K562 (cell line): ENCODE measurements at regions not wholly inside any gene's neighbourhood (a gene's known extent, or its start where the extent isn't known, plus 50 kb on each side); places are given as distances from the start of the nearest gene placed in this dataset.

Experiments used
- ATAC-seq: fragments of 200-7000 bp; cut with Tn5 transposase; 3 replicates; pipeline ENCODE4 v1.9.1; 2020; ENCODE audit warnings: moderate library complexity
- BruUV-seq: library from RNA; stranded (reverse); fragments of 400-500 nt; replicated peaks from 2 replicates; lab custom pipeline; 2021; lab: Mats Ljungman, UMichigan
- CTCF ChIA-PET: fragments of 300-600 bp; formaldehyde crosslinking; extraction: SDS; loops from one replicate; lab custom pipeline; 2021; ENCODE audit warnings: low intra/inter-chr PET ratio; lab: Yijun Ruan, JAX
- POLR2A ChIA-PET: fragments of 300-600, 350-650 bp; sonication (Branson Sonifier 250); formaldehyde crosslinking; extraction: SDS; loops from one replicate; lab custom pipeline; 2021; ENCODE audit warnings: antibody characterized with exemption, inconsistent platforms; lab: Yijun Ruan, JAX
- DNase-seq, 4 experiments: peaks; one replicate each; pipeline versions ENCODE4 v3.0.0 to v3.0.0-alpha.2; 2011 to 2018; ENCODE audit warnings: low spot score in 3 of 4, mixed read lengths in 3 of 4; ENCODE audit errors: extremely low read depth in 1 of 4
- FAIRE-seq: peaks from 2 replicates; lab custom pipeline; 2011; peaks lifted over from hg19 to GRCh38; lab: Jason Lieb, UNC
- H2AFZ ChIP-seq: 2 replicates; pipeline ENCODE4 v1.6.0; 2011; ENCODE audit warnings: low read depth, low read length, control low read depth, inconsistent platforms
- H3K27ac ChIP-seq: fragments of 200-600 bp; 3 replicates; pipeline ENCODE4 v1.8.0; 2011; ENCODE audit warnings: low read depth, mild to moderate bottlenecking, control low read depth, inconsistent platforms, low read length, moderate library complexity, mixed read lengths; ENCODE audit errors: extremely low read depth
- H3K27me3 ChIP-seq, 2 experiments: fragments of 300-600 bp in 1 of 2; 2 replicates in 1 of 2; 3 replicates in 1 of 2; pipeline versions ENCODE4 v1.6.0 to v1.8.0; 2011; ENCODE audit warnings: inconsistent platforms in 2 of 2, low read length in 2 of 2, mild to moderate bottlenecking in 1 of 2, mixed read lengths in 1 of 2, moderate library complexity in 1 of 2; ENCODE audit not compliant: control insufficient read depth in 2 of 2, insufficient read depth in 2 of 2
- H3K36me3 ChIP-seq: fragments of 300-600 bp; 3 replicates; pipeline ENCODE4 v1.8.0; 2011; ENCODE audit warnings: mild to moderate bottlenecking, low read length, inconsistent platforms; ENCODE audit not compliant: control insufficient read depth, insufficient read depth
- H3K4me1 ChIP-seq, 2 experiments: fragments of 200-600 bp in 1 of 2; replicated peaks in 1 of 2; 2 replicates in 1 of 2; 3 replicates in 1 of 2; pipeline versions ENCODE4 v1.5.1 to v1.8.0; 2011; ENCODE audit warnings: inconsistent platforms in 2 of 2, low read length in 2 of 2, mild to moderate bottlenecking in 1 of 2, mixed read lengths in 1 of 2, moderate library complexity in 1 of 2; ENCODE audit not compliant: control insufficient read depth in 2 of 2, insufficient read depth in 2 of 2
- H3K4me2 ChIP-seq: 2 replicates; pipeline ENCODE4 v1.6.1; 2011; ENCODE audit warnings: low read length, control low read depth, inconsistent platforms, mixed read lengths; ENCODE audit not compliant: insufficient read depth
- H3K4me3 ChIP-seq: fragments of 200-600 bp; sonication (generic), shearing (Covaris generic); 2 replicates; pipeline ENCODE4 v1.5.1; 2016; ENCODE audit warnings: control low read depth, inconsistent platforms
- H3K79me2 ChIP-seq: fragments of 200-600 bp; 3 replicates; pipeline ENCODE4 v1.8.0; 2011; ENCODE audit warnings: low read length, inconsistent platforms; ENCODE audit not compliant: control insufficient read depth, insufficient read depth
- H3K9ac ChIP-seq, 2 experiments: 2 replicates each; pipeline versions ENCODE4 v1.6.0 to v1.6.1; 2011; ENCODE audit warnings: low read depth in 2 of 2, low read length in 2 of 2, control low read depth in 1 of 2, inconsistent platforms in 1 of 2, mild to moderate bottlenecking in 1 of 2, mixed read lengths in 1 of 2; ENCODE audit not compliant: insufficient read depth in 1 of 2
- H3K9me1 ChIP-seq: one replicate; pipeline ENCODE4 v1.6.0; 2011; ENCODE audit warnings: inconsistent platforms, mild to moderate bottlenecking, low read length, moderate library complexity; ENCODE audit not compliant: control insufficient read depth, insufficient read depth
- H3K9me3 ChIP-seq: replicated peaks from 2 replicates; pipeline ENCODE4 v1.5.1; 2011; ENCODE audit warnings: low read depth, low read length, inconsistent platforms; ENCODE audit not compliant: control insufficient read depth, insufficient read depth
- H4K20me1 ChIP-seq: replicated peaks from 2 replicates; pipeline ENCODE4 v1.6.1; 2011; ENCODE audit warnings: low read length, inconsistent platforms, mixed read lengths; ENCODE audit not compliant: control insufficient read depth, insufficient read depth
- CXXC5 ChIP-seq: fragments of 250-450 bp; sonication (Bioruptor Pico); IDR thresholded peaks from 2 replicates; pipeline ENCODE4 v1.8.0; 2022; ENCODE audit warnings: inconsistent platforms, mild to moderate bottlenecking, moderate library complexity
- POLR2A ChIP-seq: fragments of 450-650 bp; conservative IDR thresholded peaks from 2 replicates; pipeline ENCODE4 v1.6.1; 2016
- PTRF ChIP-seq: fragments of 450-650 bp; IDR thresholded peaks from 2 replicates; pipeline ENCODE4 v1.6.1; 2016; ENCODE audit warnings: mild to moderate bottlenecking, missing genetic modification characterization, missing compliant biosample characterization
- TGIF2 ChIP-seq: sonication (generic); formaldehyde crosslinking; IDR thresholded peaks from 2 replicates; pipeline ENCODE4 v1.8.1; 2022; ENCODE audit warnings: mild to moderate bottlenecking, missing genetic modification reagents, moderate library complexity
- ZBTB8A ChIP-seq: fragments of 450-650 bp; IDR thresholded peaks from 2 replicates; pipeline ENCODE4 v1.6.1; 2018; ENCODE audit warnings: mild to moderate bottlenecking, moderate library complexity; ENCODE audit not compliant: partially characterized antibody
- ZNF655 ChIP-seq: fragments of 250-450 bp; sonication (Bioruptor Pico); IDR thresholded peaks from 2 replicates; pipeline ENCODE4 v1.5.0; 2021
- WGBS: fragments of 100-300 bp; shearing (Covaris generic); methylation state at CpG from one replicate; pipeline ENCODE4 v1.1.6; 2016; ENCODE audit warnings: low coverage, mixed read lengths; ENCODE audit not compliant: insufficient coverage; ENCODE audit errors: missing lambda C conversion rate; 5-methylcytosine and 5-hydroxymethylcytosine counted together
- in situ Hi-C: fragments of 300-500 bp; cut with MboI; formaldehyde crosslinking; loops from 4 replicates; pipeline ENCODE4 v1.15.0; 2018; ENCODE audit warnings: inconsistent platforms, mixed read lengths
- intact Hi-C: fragments of 100-400 bp; cut with micrococcal nuclease; formaldehyde crosslinking; loops from 2 replicates; pipeline ENCODE4 v1.14.2; 2022
- TF ChIP-seq, protein P1 (sequence below): fragments of 450-650 bp; IDR thresholded peaks from 2 replicates; pipeline ENCODE4 v1.6.1; 2016; ENCODE audit warnings: mild to moderate bottlenecking, moderate library complexity

GRCh38 chr18:24843123-24843522, 382.7 kb downstream of the HRH4 start:
- intact Hi-C loops: no loop called here
- Histone ChIP-seq H3K9ac (no peak overlapping the region), H2AFZ (no peak overlapping the region), H3K27me3 (no peaks in the 10 kb centered on the region), H3K79me2 (no peaks in the 10 kb centered on the region), H3K27ac (no peak overlapping the region), H3K4me2 (no peak overlapping the region), H3K9me1 (no peaks in the 10 kb centered on the region), H3K4me3 (no peak overlapping the region), H3K36me3 (no peaks in the 10 kb centered on the region), H3K4me1 (no peaks in the 10 kb centered on the region), H3K9me3 (no peaks in the 10 kb centered on the region; the same call in 1 of the 2 replicates), H4K20me1 (no peaks in the 10 kb centered on the region)
- no peak for FAIRE-seq
- BruUV-seq: no TSS peak
- TF ChIP-seq, protein P1, sequence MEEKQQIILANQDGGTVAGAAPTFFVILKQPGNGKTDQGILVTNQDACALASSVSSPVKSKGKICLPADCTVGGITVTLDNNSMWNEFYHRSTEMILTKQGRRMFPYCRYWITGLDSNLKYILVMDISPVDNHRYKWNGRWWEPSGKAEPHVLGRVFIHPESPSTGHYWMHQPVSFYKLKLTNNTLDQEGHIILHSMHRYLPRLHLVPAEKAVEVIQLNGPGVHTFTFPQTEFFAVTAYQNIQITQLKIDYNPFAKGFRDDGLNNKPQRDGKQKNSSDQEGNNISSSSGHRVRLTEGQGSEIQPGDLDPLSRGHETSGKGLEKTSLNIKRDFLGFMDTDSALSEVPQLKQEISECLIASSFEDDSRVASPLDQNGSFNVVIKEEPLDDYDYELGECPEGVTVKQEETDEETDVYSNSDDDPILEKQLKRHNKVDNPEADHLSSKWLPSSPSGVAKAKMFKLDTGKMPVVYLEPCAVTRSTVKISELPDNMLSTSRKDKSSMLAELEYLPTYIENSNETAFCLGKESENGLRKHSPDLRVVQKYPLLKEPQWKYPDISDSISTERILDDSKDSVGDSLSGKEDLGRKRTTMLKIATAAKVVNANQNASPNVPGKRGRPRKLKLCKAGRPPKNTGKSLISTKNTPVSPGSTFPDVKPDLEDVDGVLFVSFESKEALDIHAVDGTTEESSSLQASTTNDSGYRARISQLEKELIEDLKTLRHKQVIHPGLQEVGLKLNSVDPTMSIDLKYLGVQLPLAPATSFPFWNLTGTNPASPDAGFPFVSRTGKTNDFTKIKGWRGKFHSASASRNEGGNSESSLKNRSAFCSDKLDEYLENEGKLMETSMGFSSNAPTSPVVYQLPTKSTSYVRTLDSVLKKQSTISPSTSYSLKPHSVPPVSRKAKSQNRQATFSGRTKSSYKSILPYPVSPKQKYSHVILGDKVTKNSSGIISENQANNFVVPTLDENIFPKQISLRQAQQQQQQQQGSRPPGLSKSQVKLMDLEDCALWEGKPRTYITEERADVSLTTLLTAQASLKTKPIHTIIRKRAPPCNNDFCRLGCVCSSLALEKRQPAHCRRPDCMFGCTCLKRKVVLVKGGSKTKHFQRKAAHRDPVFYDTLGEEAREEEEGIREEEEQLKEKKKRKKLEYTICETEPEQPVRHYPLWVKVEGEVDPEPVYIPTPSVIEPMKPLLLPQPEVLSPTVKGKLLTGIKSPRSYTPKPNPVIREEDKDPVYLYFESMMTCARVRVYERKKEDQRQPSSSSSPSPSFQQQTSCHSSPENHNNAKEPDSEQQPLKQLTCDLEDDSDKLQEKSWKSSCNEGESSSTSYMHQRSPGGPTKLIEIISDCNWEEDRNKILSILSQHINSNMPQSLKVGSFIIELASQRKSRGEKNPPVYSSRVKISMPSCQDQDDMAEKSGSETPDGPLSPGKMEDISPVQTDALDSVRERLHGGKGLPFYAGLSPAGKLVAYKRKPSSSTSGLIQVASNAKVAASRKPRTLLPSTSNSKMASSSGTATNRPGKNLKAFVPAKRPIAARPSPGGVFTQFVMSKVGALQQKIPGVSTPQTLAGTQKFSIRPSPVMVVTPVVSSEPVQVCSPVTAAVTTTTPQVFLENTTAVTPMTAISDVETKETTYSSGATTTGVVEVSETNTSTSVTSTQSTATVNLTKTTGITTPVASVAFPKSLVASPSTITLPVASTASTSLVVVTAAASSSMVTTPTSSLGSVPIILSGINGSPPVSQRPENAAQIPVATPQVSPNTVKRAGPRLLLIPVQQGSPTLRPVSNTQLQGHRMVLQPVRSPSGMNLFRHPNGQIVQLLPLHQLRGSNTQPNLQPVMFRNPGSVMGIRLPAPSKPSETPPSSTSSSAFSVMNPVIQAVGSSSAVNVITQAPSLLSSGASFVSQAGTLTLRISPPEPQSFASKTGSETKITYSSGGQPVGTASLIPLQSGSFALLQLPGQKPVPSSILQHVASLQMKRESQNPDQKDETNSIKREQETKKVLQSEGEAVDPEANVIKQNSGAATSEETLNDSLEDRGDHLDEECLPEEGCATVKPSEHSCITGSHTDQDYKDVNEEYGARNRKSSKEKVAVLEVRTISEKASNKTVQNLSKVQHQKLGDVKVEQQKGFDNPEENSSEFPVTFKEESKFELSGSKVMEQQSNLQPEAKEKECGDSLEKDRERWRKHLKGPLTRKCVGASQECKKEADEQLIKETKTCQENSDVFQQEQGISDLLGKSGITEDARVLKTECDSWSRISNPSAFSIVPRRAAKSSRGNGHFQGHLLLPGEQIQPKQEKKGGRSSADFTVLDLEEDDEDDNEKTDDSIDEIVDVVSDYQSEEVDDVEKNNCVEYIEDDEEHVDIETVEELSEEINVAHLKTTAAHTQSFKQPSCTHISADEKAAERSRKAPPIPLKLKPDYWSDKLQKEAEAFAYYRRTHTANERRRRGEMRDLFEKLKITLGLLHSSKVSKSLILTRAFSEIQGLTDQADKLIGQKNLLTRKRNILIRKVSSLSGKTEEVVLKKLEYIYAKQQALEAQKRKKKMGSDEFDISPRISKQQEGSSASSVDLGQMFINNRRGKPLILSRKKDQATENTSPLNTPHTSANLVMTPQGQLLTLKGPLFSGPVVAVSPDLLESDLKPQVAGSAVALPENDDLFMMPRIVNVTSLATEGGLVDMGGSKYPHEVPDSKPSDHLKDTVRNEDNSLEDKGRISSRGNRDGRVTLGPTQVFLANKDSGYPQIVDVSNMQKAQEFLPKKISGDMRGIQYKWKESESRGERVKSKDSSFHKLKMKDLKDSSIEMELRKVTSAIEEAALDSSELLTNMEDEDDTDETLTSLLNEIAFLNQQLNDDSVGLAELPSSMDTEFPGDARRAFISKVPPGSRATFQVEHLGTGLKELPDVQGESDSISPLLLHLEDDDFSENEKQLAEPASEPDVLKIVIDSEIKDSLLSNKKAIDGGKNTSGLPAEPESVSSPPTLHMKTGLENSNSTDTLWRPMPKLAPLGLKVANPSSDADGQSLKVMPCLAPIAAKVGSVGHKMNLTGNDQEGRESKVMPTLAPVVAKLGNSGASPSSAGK: no peak
- TF ChIP-seq CXXC5 (no peak), ZNF655 (CRISPR knock-in tag) (no peak), ZBTB8A (no peak), PTRF (tag) (no peak), POLR2A (no peak), TGIF2 (CRISPR knock-in tag) (no peak)
- in situ Hi-C loops: loop anchor here (25.0 kb wide), 1 partner anchor 1294 kb away; the partner anchor contains the start of gene PSMA8
- no peak for DNase-seq
- CTCF ChIA-PET: no interaction called here
- POLR2A ChIA-PET: interaction anchor here (0.6 kb wide), 1 partner anchor 817 kb away, joined by 3 read pairs; no protein-coding TSS in a partner anchor
- WGBS: 0% methylated on average over 1 of the region's 1 CpG
- ATAC-seq: no peak
